ENCODE measurements at regions not wholly inside any gene's neighbourhood (a gene's known extent, or its start where the extent isn't known, plus 50 kb on each side); places are given as distances from the start of the nearest gene placed in this dataset.

DNA sequence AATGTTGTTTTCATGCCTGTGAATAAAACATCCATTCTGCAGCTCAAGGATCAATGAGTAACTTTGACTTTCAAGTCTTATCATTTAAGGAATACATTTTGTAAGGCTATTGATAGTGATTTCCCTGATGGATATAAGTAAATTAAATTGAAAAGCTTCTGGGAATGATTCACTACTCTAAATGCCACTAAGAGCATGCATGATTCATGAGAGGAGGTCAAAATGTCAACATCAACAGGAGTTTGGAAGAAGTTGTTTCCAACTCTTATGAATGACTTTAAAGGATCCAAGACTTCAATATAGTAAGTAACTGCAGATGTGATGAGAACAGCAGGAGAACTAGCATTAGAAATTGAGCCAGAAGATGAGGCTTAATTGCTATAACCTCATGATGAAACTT lies 1487.3 kb downstream of the PCDH7 start:
- TF ChIP-seq CTCF (IDR thresholded peaks at IDR 0.05; ENCODE audit: poor library complexity) (no peak), EZH2 (IDR thresholded peaks at IDR 0.05; ENCODE audit: borderline replicate concordance) (no peak), EZH2phosphoT487 (IDR thresholded peaks at IDR 0.05; ENCODE audit: low read depth, severe bottlenecking, unreplicated experiment) (no peak)
